LNCaP clone FGC (cell line): ENCODE measurements at regions not wholly inside any gene's neighbourhood (a gene's known extent, or its start where the extent isn't known, plus 50 kb on each side); places are given as distances from the start of the nearest gene placed in this dataset.

Experiments used
- DNase-seq: peaks from one replicate; pipeline ENCODE4 v3.0.0-alpha.2; 2011; ENCODE audit warnings: low read depth
- H3K4me3 ChIP-seq: 2 replicates; pipeline ENCODE4 v1.5.1; 2011; ENCODE audit warnings: mild to moderate bottlenecking, low read depth, low read length, control low read depth
- TF ChIP-seq, protein P1 (sequence below): IDR thresholded peaks from 2 replicates; pipeline ENCODE4 v1.5.1; 2012; ENCODE audit warnings: mild to moderate bottlenecking; ENCODE audit not compliant: control insufficient read depth, insufficient read depth; ENCODE audit errors: extremely low read depth

DNA sequence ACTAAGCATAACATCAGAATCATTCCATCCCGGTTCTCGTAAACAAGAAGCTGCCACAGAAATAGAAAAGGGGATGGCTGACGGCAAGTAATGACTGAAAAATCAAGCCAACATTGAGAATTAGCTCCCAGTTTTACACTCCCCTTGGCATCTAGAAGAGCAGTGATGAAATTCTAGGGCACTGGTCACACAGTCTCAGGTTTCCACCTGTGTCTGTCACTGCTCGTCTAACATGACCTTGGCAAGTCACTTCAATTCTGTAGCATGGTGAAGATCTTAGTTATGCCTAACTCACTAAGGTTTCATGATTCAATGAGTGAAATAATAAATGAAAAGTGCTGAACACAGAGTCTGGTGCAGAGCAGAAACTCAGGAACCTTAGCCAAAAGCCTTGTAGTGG, 272.3 kb upstream of the ARRDC4 start:
- DNase-seq, result no peak
- H3K4me3 ChIP-seq, result no peak overlapping the region
- TF ChIP-seq, protein P1, sequence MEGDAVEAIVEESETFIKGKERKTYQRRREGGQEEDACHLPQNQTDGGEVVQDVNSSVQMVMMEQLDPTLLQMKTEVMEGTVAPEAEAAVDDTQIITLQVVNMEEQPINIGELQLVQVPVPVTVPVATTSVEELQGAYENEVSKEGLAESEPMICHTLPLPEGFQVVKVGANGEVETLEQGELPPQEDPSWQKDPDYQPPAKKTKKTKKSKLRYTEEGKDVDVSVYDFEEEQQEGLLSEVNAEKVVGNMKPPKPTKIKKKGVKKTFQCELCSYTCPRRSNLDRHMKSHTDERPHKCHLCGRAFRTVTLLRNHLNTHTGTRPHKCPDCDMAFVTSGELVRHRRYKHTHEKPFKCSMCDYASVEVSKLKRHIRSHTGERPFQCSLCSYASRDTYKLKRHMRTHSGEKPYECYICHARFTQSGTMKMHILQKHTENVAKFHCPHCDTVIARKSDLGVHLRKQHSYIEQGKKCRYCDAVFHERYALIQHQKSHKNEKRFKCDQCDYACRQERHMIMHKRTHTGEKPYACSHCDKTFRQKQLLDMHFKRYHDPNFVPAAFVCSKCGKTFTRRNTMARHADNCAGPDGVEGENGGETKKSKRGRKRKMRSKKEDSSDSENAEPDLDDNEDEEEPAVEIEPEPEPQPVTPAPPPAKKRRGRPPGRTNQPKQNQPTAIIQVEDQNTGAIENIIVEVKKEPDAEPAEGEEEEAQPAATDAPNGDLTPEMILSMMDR, result no peak

DNA sequence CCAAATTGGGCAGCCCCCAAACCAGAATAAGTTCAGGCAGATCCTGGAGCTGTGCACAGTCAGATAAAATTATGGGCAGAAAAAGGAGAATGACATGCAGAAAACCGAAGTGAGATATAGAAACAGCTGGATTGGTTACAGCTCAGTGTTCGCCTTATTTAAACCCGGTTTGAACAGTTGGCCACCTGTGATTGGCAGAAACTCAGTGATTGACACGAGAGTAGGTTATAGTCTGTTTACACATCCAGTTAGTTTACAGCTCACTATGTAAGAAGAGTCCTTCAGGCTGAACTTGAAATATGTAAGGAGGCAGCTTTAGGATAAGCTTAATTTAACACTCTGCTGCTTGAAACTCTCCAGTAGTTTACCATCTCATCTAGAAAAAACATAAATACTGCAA, 271.6 kb upstream of the ARRDC4 start:
- TF ChIP-seq, protein P1, result no peak
- no peak overlapping the region for H3K4me3 ChIP-seq
- DNase-seq, result no peak

DNA sequence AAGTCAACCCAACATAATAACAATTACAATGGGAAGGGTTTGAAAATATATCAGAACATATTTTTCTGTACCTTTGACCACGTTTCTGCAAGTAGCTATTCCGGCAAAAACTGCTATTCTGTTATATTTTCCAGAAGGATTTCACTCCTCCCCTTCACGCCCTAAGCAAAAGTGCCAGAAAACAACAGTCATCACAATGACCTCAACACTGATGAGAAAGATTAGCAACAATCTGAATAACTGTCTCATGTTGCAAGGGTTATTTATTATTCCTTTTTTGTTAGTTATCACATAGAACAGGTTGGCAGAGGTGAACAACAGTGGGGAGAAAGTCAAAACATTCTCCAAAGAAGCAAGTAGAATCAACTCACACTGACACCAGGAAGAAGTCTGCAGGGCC, 269.4 kb upstream of the ARRDC4 start:
- DNase-seq, result no peak
- TF ChIP-seq, protein P1, result no peak
- H3K4me3 ChIP-seq, result no peak overlapping the region

DNA sequence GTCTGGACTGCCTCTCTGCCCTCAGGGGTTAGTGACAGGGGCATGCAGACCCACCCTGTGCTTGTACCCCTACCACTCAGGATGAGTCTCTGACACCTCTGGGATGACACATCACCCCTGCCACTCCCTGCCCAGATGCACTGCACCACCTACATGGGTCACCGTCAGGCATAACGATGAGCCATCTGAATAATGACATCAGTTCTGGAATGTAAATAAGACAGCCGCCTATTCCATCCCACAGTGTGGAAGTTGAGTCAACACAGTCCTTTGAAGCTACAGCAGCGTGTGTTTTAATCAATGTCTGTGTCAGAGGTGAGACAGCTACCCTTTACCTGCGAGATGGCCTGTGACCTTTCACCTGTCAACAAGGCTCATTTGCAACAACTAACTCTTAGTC, 268.7 kb upstream of the ARRDC4 start:
- DNase-seq, result no peak
- TF ChIP-seq, protein P1, result no peak

DNA sequence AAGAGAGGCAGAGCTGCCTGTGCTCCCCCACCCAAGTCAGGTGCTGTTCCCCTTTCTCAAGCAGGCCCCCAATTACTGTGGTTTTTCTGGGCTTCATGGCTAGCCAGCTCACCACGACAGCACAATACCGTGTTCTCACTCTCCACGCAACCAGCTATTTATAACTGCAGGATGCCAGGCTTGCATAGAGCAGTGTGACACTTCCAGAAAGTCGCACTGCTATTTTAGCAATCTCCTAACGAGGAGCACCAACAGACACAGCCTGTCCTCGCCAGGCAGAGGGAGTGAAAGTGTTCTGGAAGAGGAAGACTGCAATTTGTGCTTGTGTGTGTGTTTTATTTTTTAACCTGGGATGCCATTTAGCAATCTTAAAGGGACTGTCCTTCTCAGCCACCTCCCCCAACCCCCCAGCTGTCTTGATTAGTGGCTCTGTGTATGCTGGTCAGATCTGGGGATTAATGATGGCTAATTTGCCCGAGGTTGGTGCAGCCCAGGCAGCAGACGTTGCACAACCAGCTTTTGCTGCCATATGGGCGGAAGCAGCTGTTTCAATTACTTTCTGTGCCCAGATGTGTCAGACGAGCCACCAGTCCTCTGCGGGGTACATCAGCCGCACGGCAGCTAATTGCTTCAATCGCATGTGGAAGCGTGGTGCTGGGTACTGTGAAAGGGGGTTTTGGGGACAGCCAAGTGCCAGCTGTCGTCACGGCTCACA, 268.0 kb upstream of the ARRDC4 start:
- no peak for DNase-seq
- TF ChIP-seq, protein P1, result no peak
- no peak overlapping the region for H3K4me3 ChIP-seq

More for the DNA sequence above, 268.7 kb upstream of the ARRDC4 start:
- no peak overlapping the region for H3K4me3 ChIP-seq

DNA sequence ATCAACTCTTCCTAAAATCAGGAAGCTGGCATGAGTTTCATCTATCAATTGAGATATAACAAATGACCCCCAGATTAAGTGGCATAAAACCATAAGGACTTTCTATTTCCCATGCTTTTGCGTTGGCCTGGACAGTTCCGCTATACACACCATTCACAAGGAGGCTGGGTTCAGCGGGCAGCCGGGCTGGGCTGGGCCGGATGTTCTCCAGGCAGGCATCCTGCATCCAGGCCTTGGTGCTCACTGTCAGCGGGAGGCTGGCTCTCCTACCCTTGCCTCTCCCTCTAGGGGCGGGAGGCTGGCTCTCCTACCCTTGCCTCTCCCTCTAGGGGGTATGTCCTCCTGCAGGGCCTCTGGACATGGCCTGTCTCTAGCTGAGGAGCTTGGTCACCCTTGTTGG, 266.0 kb upstream of the ARRDC4 start:
- DNase-seq, result no peak
- H3K4me3 ChIP-seq, result no peak overlapping the region
- TF ChIP-seq, protein P1, result no peak

DNA sequence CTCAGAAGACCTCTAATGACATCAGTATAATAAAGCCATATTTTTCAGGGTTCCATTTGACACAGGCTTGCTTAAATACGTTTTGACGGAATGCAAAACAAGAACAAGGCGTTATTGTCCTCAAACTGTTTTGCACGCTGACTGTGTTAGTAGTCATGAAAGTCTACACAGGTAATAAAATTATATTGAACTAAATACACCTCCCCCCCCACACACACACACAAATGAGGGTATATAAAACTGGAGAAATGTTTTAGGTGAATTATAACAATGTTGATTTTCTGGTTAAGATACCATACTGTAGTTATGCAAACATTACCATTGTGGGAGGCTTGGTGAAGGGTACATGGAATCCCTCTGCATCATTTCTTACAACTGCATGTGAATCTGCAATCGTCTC, 257.1 kb upstream of the ARRDC4 start:
- TF ChIP-seq, protein P1, result no peak
- DNase-seq, result no peak
- no peak overlapping the region for H3K4me3 ChIP-seq
